Nephron (organoid): ENCODE measurements at regions not wholly inside any gene's neighbourhood (a gene's known extent, or its start where the extent isn't known, plus 50 kb on each side); places are given as distances from the start of the nearest gene placed in this dataset.

Source experiments
- H3K27ac Mint-ChIP-seq, 3 experiments: 2 replicates each; pipeline ENCODE4 v1.8.0; 2020; ENCODE audit warnings: mixed read lengths in 3 of 3, mild to moderate bottlenecking in 2 of 3, moderate library complexity in 1 of 3
- H3K27me3 Mint-ChIP-seq: 2 replicates; pipeline ENCODE4 v1.8.0; 2021; ENCODE audit warnings: low read depth, mild to moderate bottlenecking, moderate library complexity, mixed read lengths
- H3K36me3 Mint-ChIP-seq: 2 replicates; pipeline ENCODE4 v1.8.0; 2020; ENCODE audit warnings: low read depth, mixed read lengths
- H3K4me1 Mint-ChIP-seq: 2 replicates; pipeline ENCODE4 v1.8.0; 2020; ENCODE audit warnings: mixed read lengths
- H3K4me3 Mint-ChIP-seq, 3 experiments: 2 replicates each; pipeline ENCODE4 v1.8.0; 2020; ENCODE audit warnings: mild to moderate bottlenecking in 3 of 3, mixed read lengths in 3 of 3, moderate library complexity in 2 of 3
- H3K9me3 Mint-ChIP-seq: 2 replicates; pipeline ENCODE4 v1.8.0; 2020; ENCODE audit warnings: mixed read lengths
- CTCF ChIP-seq, 3 experiments: fragments of 200-600 bp; sonication (generic); IDR thresholded peaks; one replicate each; pipeline ENCODE4 v1.5.0; 2021; ENCODE audit warnings: antibody characterized with exemption in 3 of 3; ENCODE audit not compliant: unreplicated experiment in 3 of 3

GRCh38 chr6:122558080-122558479 lies 52.1 kb upstream of the PKIB start:
- TF ChIP-seq CTCF (IDR thresholded peaks at IDR 0.05; ENCODE audit: unreplicated experiment in 3 of 3) = no peak
- H3K9me3 Mint-ChIP-seq = peaks cover 27% of the 10 kb centered on the region
- H3K36me3 Mint-ChIP-seq = peaks cover 3% of the 10 kb centered on the region
- H3K4me1 Mint-ChIP-seq = peaks cover 22% of the 10 kb centered on the region
- no peaks in the 10 kb centered on the region for H3K27me3 Mint-ChIP-seq
- H3K27ac Mint-ChIP-seq = no peak overlapping the region
- no peak overlapping the region for H3K4me3 Mint-ChIP-seq
